SK-N-SH (cell line): ENCODE measurements at regions not wholly inside any gene's neighbourhood (a gene's known extent, or its start where the extent isn't known, plus 50 kb on each side); places are given as distances from the start of the nearest gene placed in this dataset.

Experiments
- CTCF ChIA-PET: fragments of 300-600, 350-600 bp; formaldehyde crosslinking; extraction: SDS; loops from one replicate; lab custom pipeline; 2021; lab: Yijun Ruan, JAX
- POLR2A ChIA-PET: fragments of 350-600 bp; sonication (Branson Sonifier 250); formaldehyde crosslinking; extraction: SDS; loops from one replicate; lab custom pipeline; 2020; ENCODE audit warnings: antibody characterized with exemption, inconsistent platforms; lab: Yijun Ruan, JAX
- DNase-seq: peaks from one replicate; pipeline ENCODE4 v3.0.0; 2012
- H2AFZ ChIP-seq: fragments of 200-600 bp; sonication (generic); 2 replicates; pipeline ENCODE4 v1.8.1; 2016; ENCODE audit warnings: antibody characterized with exemption, mild to moderate bottlenecking, low read depth
- H3F3A ChIP-seq: fragments of 200-600 bp; sonication (generic); replicated peaks from 2 replicates; pipeline ENCODE3; 2016; ENCODE audit warnings: antibody characterized with exemption, mild to moderate bottlenecking; ENCODE audit not compliant: insufficient read depth
- H3K27ac ChIP-seq, 2 experiments: fragments of 200-500 bp in 1 of 2; fragments of 200-600 bp in 1 of 2; sonication (Bioruptor generic) in 1 of 2; sonication (generic), shearing (Covaris generic) in 1 of 2; 2 replicates each; pipeline versions ENCODE4 v1.5.1 to v1.6.1; 2014 to 2016; ENCODE audit warnings: low read depth in 2 of 2, inconsistent platforms in 1 of 2, low read length in 1 of 2, mild to moderate bottlenecking in 1 of 2, mixed read lengths in 1 of 2
- H3K27me3 ChIP-seq: fragments of 200-600 bp; sonication (generic), shearing (Covaris generic); 2 replicates; pipeline ENCODE4 v1.6.1; 2016; ENCODE audit warnings: mixed run types; ENCODE audit not compliant: insufficient read depth
- H3K36me3 ChIP-seq, 2 experiments: fragments of 200-500 bp in 1 of 2; fragments of 200-600 bp in 1 of 2; sonication (Bioruptor generic) in 1 of 2; sonication (generic) in 1 of 2; replicated peaks in 1 of 2; 2 replicates each; pipeline versions ENCODE3 to v1.5.1; 2014 to 2016; ENCODE audit warnings: low read length in 1 of 2, mild to moderate bottlenecking in 1 of 2; ENCODE audit not compliant: insufficient read depth in 2 of 2, control insufficient read depth in 1 of 2
- H3K4me1 ChIP-seq, 2 experiments: fragments of 200-500 bp in 1 of 2; fragments of 200-600 bp in 1 of 2; sonication (Bioruptor generic) in 1 of 2; sonication (generic), shearing (Covaris generic) in 1 of 2; 2 replicates each; pipeline versions ENCODE4 v1.5.1 to v1.6.1; 2014 to 2016; ENCODE audit warnings: low read depth in 1 of 2, low read length in 1 of 2, mixed run types in 1 of 2; ENCODE audit not compliant: insufficient read depth in 2 of 2, control insufficient read depth in 1 of 2
- H3K4me2 ChIP-seq: fragments of 200-600 bp; sonication (generic), shearing (Covaris generic); 2 replicates; pipeline ENCODE4 v1.6.1; 2017; ENCODE audit warnings: mixed run types
- H3K4me3 ChIP-seq, 2 experiments: fragments of 200-500 bp in 1 of 2; fragments of 200-600 bp in 1 of 2; sonication (Bioruptor generic) in 1 of 2; sonication (generic), shearing (Covaris generic) in 1 of 2; 2 replicates each; pipeline versions ENCODE4 v1.5.1 to v1.8.1; 2014 to 2016; ENCODE audit warnings: low read depth in 2 of 2, inconsistent platforms in 1 of 2, low read length in 1 of 2, mild to moderate bottlenecking in 1 of 2, mixed read lengths in 1 of 2, moderate library complexity in 1 of 2
- H3K79me2 ChIP-seq: fragments of 200-600 bp; sonication (generic); 2 replicates; pipeline ENCODE4 v1.8.1; 2017; ENCODE audit warnings: mild to moderate bottlenecking; ENCODE audit not compliant: insufficient read depth
- H3K9ac ChIP-seq: fragments of 200-600 bp; sonication (generic); 2 replicates; pipeline ENCODE4 v1.6.1; 2017; ENCODE audit warnings: mixed run types
- H3K9me2 ChIP-seq: fragments of 200-600 bp; sonication (generic); 2 replicates; pipeline ENCODE4 v1.6.1; 2017; ENCODE audit warnings: mixed run types
- H3K9me3 ChIP-seq: fragments of 200-600 bp; sonication (generic); 2 replicates; pipeline ENCODE4 v1.6.1; 2017; ENCODE audit warnings: mixed run types, mild to moderate bottlenecking, moderate library complexity
- H4K20me1 ChIP-seq: fragments of 200-600 bp; sonication (generic); 2 replicates; pipeline ENCODE4 v1.6.1; 2017; ENCODE audit warnings: mild to moderate bottlenecking, mixed run types; ENCODE audit not compliant: insufficient read depth
- CTCF ChIP-seq: fragments of 200-600 bp; sonication (generic); IDR thresholded peaks from 2 replicates; pipeline ENCODE4 v1.6.1; 2017; ENCODE audit warnings: antibody characterized with exemption, mild to moderate bottlenecking, moderate library complexity
- ELF1 ChIP-seq: IDR thresholded peaks from 2 replicates; pipeline ENCODE4 v1.4.0; 2012
- FOXJ3 ChIP-seq: sonication (generic); formaldehyde crosslinking; IDR thresholded peaks from 2 replicates; pipeline ENCODE4 v1.5.1; 2020; ENCODE audit warnings: mild to moderate bottlenecking, missing genetic modification reagents
- FOXM1 ChIP-seq: IDR thresholded peaks from 2 replicates; pipeline ENCODE4 v1.4.0; 2012; ENCODE audit warnings: low read depth, mild to moderate bottlenecking
- GABPA ChIP-seq: IDR thresholded peaks from 2 replicates; pipeline ENCODE4 v1.4.0; 2012; ENCODE audit warnings: low read depth, mild to moderate bottlenecking
- GATA2 ChIP-seq: sonication (generic); formaldehyde crosslinking; IDR thresholded peaks from 2 replicates; pipeline ENCODE4 v1.5.0; 2020; ENCODE audit warnings: mild to moderate bottlenecking, missing genetic modification reagents
- MAX ChIP-seq: IDR thresholded peaks from 2 replicates; pipeline ENCODE4 v1.4.0; 2012; ENCODE audit warnings: low read depth
- MEF2A ChIP-seq: IDR thresholded peaks from 2 replicates; pipeline ENCODE4 v1.4.0; 2012; ENCODE audit warnings: low read depth, borderline replicate concordance
- PBX3 ChIP-seq: IDR thresholded peaks from 2 replicates; pipeline ENCODE4; 2012
- POLR2AphosphoS5 ChIP-seq: IDR thresholded peaks from 2 replicates; pipeline ENCODE4 v1.6.1; 2012; ENCODE audit warnings: low read depth, low read length
- RCOR1 ChIP-seq: fragments of 150-350 bp; IDR thresholded peaks from 2 replicates; pipeline ENCODE4 v1.6.1; 2017; ENCODE audit warnings: antibody characterized with exemption, low read length
- RFX5 ChIP-seq: IDR thresholded peaks from 2 replicates; pipeline ENCODE4 v1.6.1; 2012; ENCODE audit warnings: mild to moderate bottlenecking, improper control_type of control experiment, low read length
- RXRA ChIP-seq: IDR thresholded peaks from 2 replicates; pipeline ENCODE4 v1.4.0; 2012; ENCODE audit warnings: low read depth, mild to moderate bottlenecking, borderline replicate concordance
- SIN3A ChIP-seq: IDR thresholded peaks from 2 replicates; pipeline ENCODE4 v1.6.1; 2012; ENCODE audit warnings: low read depth, mild to moderate bottlenecking, low read length, moderate library complexity, borderline replicate concordance
- SMC3 ChIP-seq: IDR thresholded peaks from 2 replicates; pipeline ENCODE4 v1.6.1; 2012; ENCODE audit warnings: low read depth, low read length, improper control_type of control experiment
- TAF1 ChIP-seq: IDR thresholded peaks from 2 replicates; pipeline ENCODE4 v1.6.1; 2012; ENCODE audit warnings: low read depth, mild to moderate bottlenecking, low read length, moderate library complexity, borderline replicate concordance
- USF2 ChIP-seq: fragments of 150-350 bp; IDR thresholded peaks from 2 replicates; pipeline ENCODE4 v1.6.1; 2017; ENCODE audit warnings: antibody characterized with exemption, low read length, low read depth, borderline replicate concordance
- YY1 ChIP-seq: IDR thresholded peaks from 2 replicates; pipeline ENCODE4 v1.4.0; 2012; ENCODE audit warnings: low read depth, mild to moderate bottlenecking
- WGBS: methylation state at CpG from one replicate; pipeline ENCODE4 v1.1.6; 2017; ENCODE audit warnings: low lambda C conversion rate; 5-methylcytosine and 5-hydroxymethylcytosine counted together

GRCh38 chr7:73968487-73968886 lies 59.5 kb upstream of the ELN start:
- no peaks in the 10 kb centered on the region for H3K27me3 ChIP-seq
- H3K4me2 ChIP-seq, result no peak overlapping the region
- CTCF ChIA-PET, result interaction anchor here (0.7 kb wide), 1 partner anchor 15 kb away, joined by 3 read pairs; no protein-coding TSS in a partner anchor
- H3K9me2 ChIP-seq, result no peaks in the 10 kb centered on the region
- TF ChIP-seq FOXJ3 (CRISPR knock-in tag) (no peak), RXRA (no peak), RFX5 (no peak), MEF2A (no peak)
- TF ChIP-seq, all 33 proteins: peak for 0
- Histone ChIP-seq H3F3A (peaks cover under 1% of the 10 kb centered on the region), H3K79me2 (no peaks in the 10 kb centered on the region), H2AFZ (no peak overlapping the region), H3K36me3 (no peaks in the 10 kb centered on the region), H3K9me3 (peaks cover 7% of the 10 kb centered on the region; the same call in 1 of the 2 replicates), H3K4me3 (no peak overlapping the region), H4K20me1 (no peaks in the 10 kb centered on the region), H3K4me1 (peaks cover 0 to 20% of the 10 kb centered on the region in 2 experiments; a peak in 1 of 4 replicates), H3K27ac (no peak overlapping the region), H3K9ac (no peak overlapping the region)
- DNase-seq, result no peak
- POLR2A ChIA-PET, result interaction anchor here (0.7 kb wide), 2 partner anchors 31 to 215 kb away, joined by 3 to 4 read pairs; no protein-coding TSS in a partner anchor

GRCh38 chr7:73969991-73970390 lies 58.0 kb upstream of the ELN start:
- Histone ChIP-seq H3F3A (no peaks in the 10 kb centered on the region), H3K36me3 (no peaks in the 10 kb centered on the region), H3K27me3 (no peaks in the 10 kb centered on the region), H3K9me3 (no peaks in the 10 kb centered on the region), H3K4me3 (no peak overlapping the region), H3K4me1 (peaks cover 0 to 20% of the 10 kb centered on the region in 2 experiments; a peak in 1 of 4 replicates), H3K9ac (no peak overlapping the region), H3K79me2 (no peaks in the 10 kb centered on the region), H3K27ac (no peak overlapping the region), H3K4me2 (no peak overlapping the region), H3K9me2 (no peaks in the 10 kb centered on the region), H4K20me1 (no peaks in the 10 kb centered on the region), H2AFZ (no peak overlapping the region)
- CTCF ChIA-PET, result interaction anchor here (0.6 to 5.0 kb wide), 7 partner anchors 9 to 596 kb away, joined by 3 to 25 read pairs (median 3); no protein-coding TSS in a partner anchor
- POLR2A ChIA-PET, result interaction anchor here (0.7 to 1.5 kb wide), 2 partner anchors 29 to 60 kb away, joined by 3 to 4 read pairs; no protein-coding TSS in a partner anchor
- 70% methylated on average over 4 of the region's 4 CpGs for WGBS
- peak; percentile 21 for DNase-seq
- no peak for TF ChIP-seq RFX5
- no peak for TF ChIP-seq SIN3A
- TF ChIP-seq PBX3, result no peak
- TF ChIP-seq FOXJ3 (CRISPR knock-in tag), result no peak
- no peak for TF ChIP-seq TAF1
- no peak for TF ChIP-seq CTCF
- no peak for TF ChIP-seq POLR2AphosphoS5
- TF ChIP-seq FOXM1, result no peak
- TF ChIP-seq YY1, result no peak
- no peak for TF ChIP-seq RXRA
- no peak for TF ChIP-seq SMC3
- TF ChIP-seq USF2, result no peak
- no peak for TF ChIP-seq RCOR1
- TF ChIP-seq ELF1, result no peak
- TF ChIP-seq GATA2 (CRISPR knock-in tag), result no peak
- TF ChIP-seq MAX, result no peak
- TF ChIP-seq GABPA, result no peak
